A549 (cell line): ENCODE measurements at regions not wholly inside any gene's neighbourhood (a gene's known extent, or its start where the extent isn't known, plus 50 kb on each side); places are given as distances from the start of the nearest gene placed in this dataset.

Experiments used
- CEBPB ChIP-seq, 2 experiments: fragments of >200 bp in 1 of 2; sonication (Bioruptor Twin) in 1 of 2; formaldehyde crosslinking in 1 of 2; IDR thresholded peaks; 2 replicates each; pipeline ENCODE4 v1.6.1; 2012 to 2016
- CTCF ChIP-seq: fragments of >200 bp; sonication (Bioruptor Twin); formaldehyde crosslinking; IDR thresholded peaks from 3 replicates; pipeline ENCODE4 v1.5.1; 2016
- MAFK ChIP-seq: fragments of 450-650 bp; IDR thresholded peaks from 2 replicates; pipeline ENCODE4 v1.6.1; 2014; ENCODE audit not compliant: partially characterized antibody
- POLR2A ChIP-seq: IDR thresholded peaks from 2 replicates; pipeline ENCODE4 v1.6.1; 2012; ENCODE audit warnings: mild to moderate bottlenecking, low read length
- REST ChIP-seq: fragments of 200-600 bp; sonication (generic); IDR thresholded peaks from 2 replicates; pipeline ENCODE4 v1.6.1; 2016; ENCODE audit warnings: antibody characterized with exemption, mild to moderate bottlenecking, moderate library complexity
- RFX5 ChIP-seq: fragments of 450-650 bp; IDR thresholded peaks from 2 replicates; pipeline ENCODE4 v1.7.1; 2014; ENCODE audit warnings: antibody characterized with exemption, mild to moderate bottlenecking, moderate library complexity
- SMC3 ChIP-seq: fragments of >200 bp; sonication (Bioruptor Twin); formaldehyde crosslinking; IDR thresholded peaks from 3 replicates; pipeline ENCODE4 v1.6.1; 2018; ENCODE audit warnings: inconsistent platforms

- no peak for TF ChIP-seq RFX5
- TF ChIP-seq SMC3, result no peak
- TF ChIP-seq MAFK, result no peak
- TF ChIP-seq CEBPB (IDR thresholded peaks at IDR 0.05), result no peak
- no peak for TF ChIP-seq CTCF
- no peak for TF ChIP-seq POLR2A
- no peak for TF ChIP-seq REST
Observed at GRCh38 chr1:199373139-199373538, 654.4 kb upstream of the NR5A2 start.
